HCEC 1CT (cell line): ENCODE measurements at regions not wholly inside any gene's neighbourhood (a gene's known extent, or its start where the extent isn't known, plus 50 kb on each side); places are given as distances from the start of the nearest gene placed in this dataset.
A peak's percentile ranks its signal among the peaks of the same experiment; 100 is the strongest.
"Not testable (repeated sequence)": the region's sequence is repeated elsewhere in the genome, so short reads cannot be mapped to it uniquely, and the experiment has no call there.

ENCODE experiments used
- DNase-seq: peaks from one replicate; pipeline ENCODE4 v3.0.0-alpha.2; 2017

DNA sequence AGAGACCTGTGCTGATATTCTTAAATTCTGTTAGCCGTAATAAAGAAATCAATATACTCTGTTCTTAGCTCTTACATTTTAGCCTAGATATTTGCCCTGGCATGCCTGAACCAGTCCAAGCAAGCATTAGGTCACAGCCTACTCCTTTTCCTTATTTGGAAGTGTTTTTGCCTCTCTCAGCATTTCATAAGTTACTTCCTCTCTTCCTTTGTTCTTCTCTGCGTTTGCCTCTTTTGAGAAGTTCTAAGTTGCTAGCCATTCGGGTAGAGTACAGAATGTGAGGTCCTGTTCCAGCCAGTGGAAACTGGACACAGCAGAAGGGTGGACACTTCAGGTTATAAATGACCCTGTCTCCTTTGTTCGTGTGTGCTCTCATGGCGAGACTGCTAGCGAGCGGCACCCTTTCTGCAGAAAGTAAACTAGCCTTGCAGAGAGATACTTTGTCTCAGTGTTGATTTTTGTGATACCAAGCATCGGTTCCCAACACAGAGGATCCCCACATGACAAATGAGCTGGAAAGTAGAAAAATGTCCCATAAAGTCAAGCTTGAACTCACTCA, 75.0 kb upstream of the FAM153A start:
- peak; percentile 1 for DNase-seq

- not testable (repeated sequence) for DNase-seq
These were observed 73.8 kb upstream of the FAM153A start for GRCh38 chr5:177856474-177856873.

DNA sequence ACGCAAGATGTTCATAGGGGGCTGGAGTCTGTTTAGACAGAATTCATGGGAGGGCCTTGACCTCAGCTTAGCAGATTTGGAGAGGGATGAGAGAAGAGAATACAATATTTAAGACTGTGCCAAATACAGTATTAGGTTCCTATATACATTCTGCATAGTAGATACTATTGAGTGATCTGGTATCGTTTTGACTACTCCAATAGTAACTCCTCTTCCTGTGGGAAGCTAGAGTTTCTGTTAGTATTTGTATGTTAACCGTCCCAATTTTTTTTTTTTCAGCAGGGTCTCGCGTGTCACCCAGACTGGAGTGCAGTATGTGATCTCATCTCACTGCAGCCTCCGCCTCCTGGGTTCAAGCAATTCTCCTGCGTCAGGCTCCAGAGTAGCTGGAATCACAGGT, 65.2 kb upstream of the FAM153A start:
- DNase-seq, result not testable (repeated sequence)

DNA sequence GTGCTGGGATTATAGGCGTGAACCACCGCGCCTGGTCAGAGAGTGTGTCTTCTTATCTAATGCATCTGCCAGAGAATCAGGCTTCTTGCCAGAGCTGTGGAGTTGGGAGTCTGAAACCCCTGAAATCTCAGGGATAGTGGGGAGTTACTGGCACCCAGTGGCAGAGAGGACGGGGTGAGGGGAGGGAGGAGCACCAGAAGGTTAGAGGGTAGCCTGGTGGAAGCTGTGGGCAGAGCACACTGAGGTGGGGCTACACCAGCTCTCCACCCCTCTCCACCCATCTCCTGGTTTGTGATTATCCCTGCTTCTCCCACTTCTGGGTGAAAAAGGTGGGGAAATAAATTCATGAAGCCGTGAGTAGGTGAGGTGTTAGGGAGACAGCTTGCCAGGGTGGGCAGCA, 63.9 kb upstream of the FAM153A start:
- not testable (repeated sequence) for DNase-seq

GRCh38 chr5:177845906-177846305, 63.2 kb upstream of the FAM153A start:
- DNase-seq, result not testable (repeated sequence)

DNA sequence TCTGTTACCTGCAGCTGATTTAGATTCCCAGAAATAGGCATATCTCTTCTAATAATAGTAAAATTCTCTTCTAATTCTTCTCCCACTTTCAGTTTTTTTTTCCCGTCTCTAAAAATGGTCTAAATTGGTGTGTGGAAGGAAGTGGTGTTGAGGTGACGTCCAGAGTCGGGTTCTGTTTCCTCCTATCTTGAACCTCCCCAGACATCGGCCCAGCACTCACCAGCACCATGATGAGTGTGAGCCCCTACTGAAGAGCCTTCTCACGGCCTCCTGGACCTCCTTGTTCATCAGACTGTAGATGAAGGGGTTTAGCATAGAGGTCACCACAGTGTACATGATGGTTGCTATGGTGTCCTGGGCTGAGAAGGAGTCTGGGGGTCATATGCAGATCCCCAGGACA, 53.5 kb upstream of the FAM153A start:
- DNase-seq, result not testable (repeated sequence)
